ENCODE measurements at regions not wholly inside any gene's neighbourhood (a gene's known extent, or its start where the extent isn't known, plus 50 kb on each side); places are given as distances from the start of the nearest gene placed in this dataset.

DNA sequence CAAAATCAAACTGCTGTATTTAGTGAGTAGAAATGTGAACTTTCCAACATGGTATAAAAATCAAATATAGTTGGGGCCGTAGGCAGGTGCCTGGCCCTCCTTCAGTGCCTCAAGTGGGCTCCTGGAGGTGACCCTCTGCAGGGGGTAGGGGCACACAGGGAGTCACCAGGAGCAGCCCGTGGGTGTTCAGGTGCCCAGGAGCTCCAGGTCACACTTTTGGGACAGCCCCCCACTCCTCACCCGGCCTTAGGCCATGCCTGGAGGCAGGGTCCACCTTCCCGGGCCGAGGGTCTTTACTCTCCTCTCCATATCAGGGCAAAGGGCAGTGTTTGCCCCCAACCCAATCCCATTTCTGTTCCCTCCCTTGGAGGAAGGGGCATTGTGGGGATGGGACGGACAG is 108.0 kb upstream of the MTAP start:
- H3K4me2 ChIP-seq (ENCODE audit: insufficient read depth, insufficient read length, low read length), result no peak overlapping the region
- DNase-seq, result no peak
- H3K36me3 Mint-ChIP-seq (ENCODE audit: insufficient read depth in 1 of 3, low read depth in 3 of 3), result no peaks in the 10 kb centered on the region; a peak in 2 of 7 replicates
- H2BK120ac ChIP-seq (ENCODE audit: low read depth, low read length, poor library complexity, severe bottlenecking), result no peak overlapping the region
- no peak overlapping the region for H3K56ac ChIP-seq (ENCODE audit: insufficient read length, low read depth, low read length)
- TF ChIP-seq, protein P1, sequence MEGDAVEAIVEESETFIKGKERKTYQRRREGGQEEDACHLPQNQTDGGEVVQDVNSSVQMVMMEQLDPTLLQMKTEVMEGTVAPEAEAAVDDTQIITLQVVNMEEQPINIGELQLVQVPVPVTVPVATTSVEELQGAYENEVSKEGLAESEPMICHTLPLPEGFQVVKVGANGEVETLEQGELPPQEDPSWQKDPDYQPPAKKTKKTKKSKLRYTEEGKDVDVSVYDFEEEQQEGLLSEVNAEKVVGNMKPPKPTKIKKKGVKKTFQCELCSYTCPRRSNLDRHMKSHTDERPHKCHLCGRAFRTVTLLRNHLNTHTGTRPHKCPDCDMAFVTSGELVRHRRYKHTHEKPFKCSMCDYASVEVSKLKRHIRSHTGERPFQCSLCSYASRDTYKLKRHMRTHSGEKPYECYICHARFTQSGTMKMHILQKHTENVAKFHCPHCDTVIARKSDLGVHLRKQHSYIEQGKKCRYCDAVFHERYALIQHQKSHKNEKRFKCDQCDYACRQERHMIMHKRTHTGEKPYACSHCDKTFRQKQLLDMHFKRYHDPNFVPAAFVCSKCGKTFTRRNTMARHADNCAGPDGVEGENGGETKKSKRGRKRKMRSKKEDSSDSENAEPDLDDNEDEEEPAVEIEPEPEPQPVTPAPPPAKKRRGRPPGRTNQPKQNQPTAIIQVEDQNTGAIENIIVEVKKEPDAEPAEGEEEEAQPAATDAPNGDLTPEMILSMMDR (conservative IDR thresholded peaks at IDR 0.05), result no peak
- H3K4me1 ChIP-seq (ENCODE audit: insufficient read depth, low read length), result no peaks in the 10 kb centered on the region
- H3K27ac ChIP-seq (ENCODE audit: insufficient read length, low read depth, low read length), result no peak overlapping the region
- H4K5ac ChIP-seq (ENCODE audit: insufficient read length, low read depth, low read length), result no peak overlapping the region
- no peaks in the 10 kb centered on the region for H3K4me1 Mint-ChIP-seq
- H4K91ac ChIP-seq (ENCODE audit: insufficient read length, low read depth, low read length), result no peak overlapping the region
- H2BK15ac ChIP-seq (ENCODE audit: low read depth, low read length), result no peak overlapping the region
- H2AK5ac ChIP-seq (ENCODE audit: insufficient read length, low read length), result no peak overlapping the region
- H3K9ac ChIP-seq (ENCODE audit: extremely low read depth, insufficient read length, low read length), result no peak overlapping the region
- no peaks in the 10 kb centered on the region for H3K79me2 ChIP-seq (ENCODE audit: insufficient read depth, low read length)
- no peak overlapping the region for H2BK20ac ChIP-seq (ENCODE audit: low read depth, low read length, poor library complexity, severe bottlenecking)
- H3K4ac ChIP-seq (ENCODE audit: low read depth, low read length), result no peak overlapping the region
- H2AFZ ChIP-seq (ENCODE audit: low read length), result no peak overlapping the region
- WGBS (ENCODE audit: extremely low coverage, insufficient read length, low lambda C conversion rate), result no CpG with 5 or more reads among the region's 6 CpGs
- no peaks in the 10 kb centered on the region for H4K20me1 ChIP-seq (ENCODE audit: control insufficient read depth, insufficient read depth, insufficient read length)
- peaks cover 40% of the 10 kb centered on the region for H3K27me3 Mint-ChIP-seq (ENCODE audit: low read depth)
- H3K79me1 ChIP-seq (ENCODE audit: insufficient read depth, low read depth, low read length, poor library complexity, severe bottlenecking), result no peaks in the 10 kb centered on the region
- peaks cover 2 to 9% of the 10 kb centered on the region in 2 experiments; a peak in 2 of 5 replicates for H3K9me3 Mint-ChIP-seq
- no peaks in the 10 kb centered on the region for H3K9me3 ChIP-seq (ENCODE audit: control insufficient read depth, low read depth, low read length)
- H3K27me3 ChIP-seq (ENCODE audit: insufficient read depth, low read length), result no peaks in the 10 kb centered on the region
- no peak overlapping the region for H3K14ac ChIP-seq (ENCODE audit: insufficient read depth, low read length)
- no peak overlapping the region for H2BK12ac ChIP-seq (ENCODE audit: insufficient read length, low read depth, low read length)
- H3K23me2 ChIP-seq (ENCODE audit: insufficient read length, low read depth, low read length, poor library complexity, severe bottlenecking), result no peaks in the 10 kb centered on the region
- H3K23ac ChIP-seq (ENCODE audit: insufficient read length, low read depth, low read length), result no peak overlapping the region
- no peak overlapping the region for H3K4me3 Mint-ChIP-seq
- H2BK5ac ChIP-seq (ENCODE audit: insufficient read length, low read length), result no peak overlapping the region
- H3K27ac Mint-ChIP-seq, result no peak overlapping the region
- H3K18ac ChIP-seq (ENCODE audit: insufficient read length, low read depth, low read length), result no peak overlapping the region
- H4K8ac ChIP-seq (replicated peaks; ENCODE audit: insufficient read length, low read depth, low read length), result no peak overlapping the region
- no peak overlapping the region for H3T11ph ChIP-seq (ENCODE audit: low read length)

Measured in H9 (cell line).